ENCODE measurements at regions not wholly inside any gene's neighbourhood (a gene's known extent, or its start where the extent isn't known, plus 50 kb on each side); places are given as distances from the start of the nearest gene placed in this dataset.

DNA sequence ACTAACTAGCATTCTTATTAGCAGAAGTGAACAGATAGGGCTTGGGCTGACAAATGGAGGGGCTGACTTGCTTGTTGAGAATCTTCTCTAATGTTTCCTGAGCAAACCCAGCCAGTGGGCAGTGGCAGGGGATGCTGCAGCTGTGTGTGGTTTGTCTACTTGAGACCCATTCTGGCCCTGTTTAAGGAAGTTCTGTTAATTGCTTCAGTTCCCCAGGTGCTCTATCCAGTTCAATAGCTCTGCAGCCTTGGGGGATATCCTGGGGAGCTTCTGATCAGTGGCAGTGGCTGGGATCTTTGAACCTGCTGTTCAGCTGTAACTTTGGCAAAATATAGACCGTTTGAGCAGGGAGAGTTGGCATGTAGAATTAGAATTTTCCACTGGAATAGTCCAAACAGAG lies 137.4 kb downstream of the ZNF326 start:
- DNase-seq: no peak

DNA sequence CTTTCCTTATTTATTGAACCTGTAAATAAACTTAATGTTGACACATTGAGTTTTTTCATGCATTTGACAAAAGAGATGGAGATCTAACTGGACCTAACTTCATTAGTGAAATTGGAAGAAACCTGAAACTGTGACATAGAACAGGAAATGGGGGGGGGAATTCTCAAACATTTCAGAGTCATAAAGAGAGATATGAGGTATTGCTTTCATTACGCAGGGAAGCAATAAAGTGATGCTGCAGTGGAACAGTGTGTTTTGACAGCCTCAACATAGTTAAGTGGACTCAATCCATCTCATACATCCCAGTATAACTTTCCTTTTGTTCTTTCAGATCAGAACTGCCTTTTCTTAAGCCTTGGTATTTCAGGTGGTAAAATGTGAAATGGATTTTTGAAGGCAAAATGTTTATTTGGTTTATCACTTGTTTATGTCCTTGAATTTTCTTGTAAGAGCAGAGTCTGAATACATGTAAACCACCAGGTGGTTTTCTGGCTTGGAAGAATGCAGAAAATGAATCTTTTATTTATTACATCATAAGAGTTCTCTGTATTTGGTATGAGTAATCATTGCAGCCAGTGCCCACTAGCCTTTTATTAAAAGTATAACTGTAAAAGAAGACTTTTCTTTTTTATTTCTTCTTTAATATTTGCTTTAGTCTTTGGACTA lies 132.5 kb downstream of the ZNF326 start:
- no peak for DNase-seq

DNA sequence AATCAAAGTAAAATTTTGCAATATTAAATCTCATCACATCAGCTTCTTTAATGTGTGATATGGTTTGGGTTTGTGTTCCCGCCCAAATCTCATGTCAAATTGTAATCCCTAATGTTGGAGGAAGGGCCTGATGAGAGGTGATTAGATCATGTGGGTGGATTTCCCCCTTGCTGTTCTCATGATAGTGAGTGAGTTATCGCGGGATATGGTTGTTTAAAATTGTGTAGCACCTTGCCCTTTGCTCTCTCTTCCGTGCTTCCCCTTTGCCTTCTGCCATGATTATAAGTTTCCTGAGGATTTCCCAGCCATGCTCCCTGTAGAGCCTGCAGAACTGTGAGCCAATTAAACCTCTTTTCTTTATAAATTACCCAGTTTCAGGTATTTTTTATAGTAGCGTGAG lies 131.9 kb downstream of the ZNF326 start:
- no peak for DNase-seq

DNA sequence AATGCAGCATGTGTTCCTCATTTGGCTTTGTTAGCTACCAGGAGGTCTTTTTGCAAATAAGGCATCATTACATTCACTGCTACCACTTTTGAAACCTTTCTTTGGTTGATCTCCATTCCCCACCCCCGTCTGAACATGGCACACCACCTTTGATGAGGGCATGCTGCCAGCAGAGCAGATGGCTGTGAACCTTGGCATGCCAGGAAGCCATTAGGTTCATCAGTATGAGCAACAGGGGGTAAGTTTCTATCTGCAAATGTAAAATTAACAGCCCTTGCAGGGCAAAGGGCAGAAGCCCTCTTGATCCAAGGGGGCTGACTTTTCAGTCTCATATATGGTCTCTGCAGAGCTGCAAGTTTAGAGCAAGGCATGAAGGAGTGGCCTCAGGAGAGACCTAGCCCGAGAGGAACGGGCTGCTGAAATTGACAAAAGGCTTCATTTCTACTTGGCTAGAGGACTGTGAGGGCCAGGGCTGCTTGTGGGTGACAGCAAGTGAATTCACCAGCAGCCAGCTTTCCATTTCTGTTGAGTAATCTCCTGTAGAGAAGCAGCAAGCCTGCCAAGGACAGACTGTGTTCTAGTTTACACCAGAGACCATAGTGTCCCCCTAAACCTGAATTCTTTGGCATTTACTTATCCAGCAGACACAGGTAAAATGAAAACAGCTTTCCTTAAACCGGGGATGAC lies 127.9 kb downstream of the ZNF326 start:
- DNase-seq: no peak

DNA sequence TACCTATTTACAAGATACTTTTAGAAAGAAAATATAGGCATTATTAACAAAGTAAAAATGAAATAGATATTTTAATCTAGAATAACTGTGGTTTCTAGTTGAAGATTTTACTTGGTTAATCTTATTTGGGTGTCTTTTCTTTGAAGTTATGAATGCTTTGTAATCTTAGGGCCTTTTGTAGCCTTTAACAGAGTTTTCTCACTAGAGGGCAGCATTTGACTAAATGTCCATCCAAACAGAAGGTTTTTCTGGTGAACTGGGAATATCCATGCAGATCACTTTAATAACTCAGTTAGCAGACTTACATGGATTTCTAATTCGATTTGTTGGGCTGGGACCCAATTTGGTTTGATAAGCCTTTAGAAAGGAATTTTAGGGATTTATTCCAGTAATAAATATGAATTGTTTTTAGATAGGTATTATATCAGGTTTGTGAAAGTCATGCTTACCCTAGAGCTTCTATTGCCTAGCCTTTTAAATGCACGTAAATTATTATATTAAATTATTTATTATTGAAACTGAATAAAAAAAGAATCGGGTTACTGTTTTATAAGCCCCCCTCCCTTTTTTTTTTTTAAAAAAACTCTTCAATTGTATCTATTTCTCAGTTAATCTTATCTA lies 119.7 kb downstream of the ZNF326 start:
- DNase-seq: peak; percentile 41

DNA sequence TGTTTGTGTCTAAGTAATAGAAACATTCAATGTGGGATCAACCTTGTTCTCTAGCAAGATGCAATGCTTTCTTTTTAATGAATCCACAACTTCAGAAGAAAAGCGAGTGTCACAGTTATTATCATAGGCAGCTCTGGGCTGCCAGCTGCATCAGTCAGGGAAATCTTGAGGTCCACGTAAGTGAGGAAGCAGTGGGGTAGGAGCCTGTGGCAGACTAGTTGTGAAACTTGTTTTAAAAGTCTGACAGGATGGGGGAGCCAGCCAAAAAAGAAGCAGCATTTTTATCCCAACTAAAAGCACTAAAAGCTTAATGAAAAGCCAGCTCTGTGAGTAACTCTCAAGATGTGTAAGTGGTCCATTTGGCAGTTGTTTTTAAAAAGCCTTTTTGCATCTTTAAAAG lies 113.1 kb downstream of the ZNF326 start:
- no peak for DNase-seq

DNA sequence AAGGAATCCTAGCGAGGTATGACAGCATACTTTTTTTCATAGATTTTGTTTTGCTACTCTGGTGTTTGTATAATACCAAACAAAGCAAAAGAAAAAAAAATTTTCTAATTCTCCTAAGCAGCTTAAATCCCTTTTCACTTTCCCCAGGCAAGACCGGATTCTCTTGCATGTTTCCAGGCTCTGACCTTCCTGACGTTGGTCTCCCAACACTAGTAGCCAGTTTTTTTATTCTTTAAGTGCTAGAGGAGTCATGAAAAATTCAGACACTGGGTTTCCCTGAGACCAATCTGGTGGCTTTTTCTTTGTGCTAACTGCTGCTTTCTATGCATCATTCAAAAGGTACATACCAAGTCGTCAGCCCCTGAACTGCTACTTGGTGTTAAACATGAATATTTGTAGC lies 111.4 kb downstream of the ZNF326 start:
- DNase-seq: no peak

DNA sequence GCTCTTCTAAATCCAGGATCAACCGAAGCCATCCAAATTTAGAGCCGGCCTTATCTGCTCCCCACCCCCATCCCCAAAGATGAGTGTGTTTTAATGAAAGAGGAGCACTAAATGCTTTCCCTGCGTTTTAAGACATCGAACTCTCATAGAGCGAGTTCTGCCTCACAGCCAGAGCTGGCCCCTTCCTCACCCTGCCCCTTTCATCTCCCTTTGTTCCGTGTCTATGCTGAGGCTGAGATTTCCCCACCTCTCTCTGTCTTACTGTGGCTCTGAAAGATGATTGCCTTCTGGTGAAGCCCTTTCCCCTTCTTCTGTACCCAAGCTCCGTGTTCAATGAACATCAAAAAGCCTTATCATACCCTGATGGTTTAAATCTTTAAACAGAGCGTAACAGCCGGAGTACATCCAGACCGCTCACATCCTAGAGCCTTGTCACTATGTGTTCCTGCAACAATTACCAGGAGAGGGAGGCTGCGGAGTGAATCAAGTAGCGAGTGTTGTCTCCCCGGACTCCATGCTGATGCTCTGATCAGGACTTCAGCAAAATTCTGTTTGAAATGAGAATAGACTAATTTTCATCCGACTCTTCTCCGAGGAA lies 110.1 kb downstream of the ZNF326 start:
- no peak for DNase-seq

DNA sequence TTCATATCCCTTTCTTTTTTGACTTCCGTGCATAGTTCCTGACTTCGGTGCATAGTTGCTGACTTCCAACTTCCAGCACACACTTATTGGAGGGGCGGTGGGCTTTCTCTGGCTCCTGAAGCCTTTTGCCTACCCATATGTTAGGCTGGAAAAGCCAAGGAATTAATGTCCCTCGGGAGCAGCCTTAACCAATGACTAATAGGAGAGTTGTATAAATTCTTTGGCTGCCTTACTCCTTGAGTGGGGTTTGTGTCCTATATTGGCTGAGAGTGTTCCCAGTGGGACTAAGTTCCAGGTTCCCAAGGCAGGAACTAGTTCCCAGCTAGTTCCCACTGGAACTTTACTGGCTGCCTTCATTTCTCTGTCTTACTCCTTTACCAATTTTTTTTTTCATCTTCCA lies 105.7 kb downstream of the ZNF326 start:
- DNase-seq: no peak

DNA sequence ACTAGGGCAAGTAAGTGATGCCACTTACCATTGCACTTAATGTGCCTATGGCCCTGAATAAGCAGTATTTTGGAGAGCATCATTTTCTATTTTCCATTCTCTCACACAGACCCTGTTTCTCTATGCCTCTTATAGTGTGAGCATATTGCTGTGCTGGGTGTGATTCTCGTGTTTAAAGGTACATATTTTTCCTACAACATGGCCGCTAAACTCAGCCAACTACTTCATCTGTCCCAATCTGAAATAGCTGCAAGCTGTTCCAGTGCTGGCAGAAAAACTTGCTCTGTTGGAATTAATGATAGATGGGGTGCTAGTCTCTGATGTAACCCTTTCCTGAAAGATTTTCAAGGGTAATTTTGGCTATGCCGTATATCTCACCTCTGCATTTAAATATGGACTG lies 97.5 kb downstream of the ZNF326 start:
- no peak for DNase-seq

Measured in NCI-H748 treated with DMSO at 0.1 percent for 48 hours (cell line).